GM19023 (cell line): ENCODE measurements at regions not wholly inside any gene's neighbourhood (a gene's known extent, or its start where the extent isn't known, plus 50 kb on each side); places are given as distances from the start of the nearest gene placed in this dataset.

ENCODE experiments used
- ATAC-seq: cut with Tn5 transposase; IDR thresholded peaks from one replicate; pipeline ENCODE4 v1.9.1; 2021; ENCODE audit warnings: mild to moderate bottlenecking, moderate library complexity; ENCODE audit not compliant: unreplicated experiment

GRCh38 chr13:76751278-76751677, 134.9 kb downstream of the KCTD12 start:
- no peak for ATAC-seq

GRCh38 chr13:76750126-76750525, 136.1 kb downstream of the KCTD12 start:
- no peak for ATAC-seq

GRCh38 chr13:76745261-76746200, 140.7 kb downstream of the KCTD12 start:
- ATAC-seq, result peak; percentile 84

GRCh38 chr13:76741624-76742023, 144.6 kb downstream of the KCTD12 start:
- ATAC-seq, result no peak

GRCh38 chr13:76741046-76741445, 145.2 kb downstream of the KCTD12 start:
- ATAC-seq, result no peak

- no peak for ATAC-seq
These were observed 147.6 kb downstream of the KCTD12 start for GRCh38 chr13:76738616-76739015.

GRCh38 chr13:76737526-76737925, 148.7 kb downstream of the KCTD12 start:
- no peak for ATAC-seq

- peak; percentile 69 for ATAC-seq
These were observed 150.6 kb downstream of the KCTD12 start for GRCh38 chr13:76735641-76736040.

GRCh38 chr13:76733671-76734070, 152.5 kb downstream of the KCTD12 start:
- no peak for ATAC-seq

- ATAC-seq, result no peak
These were observed 153.8 kb downstream of the KCTD12 start for GRCh38 chr13:76732367-76732766.

- no peak for ATAC-seq
These were observed 156.0 kb downstream of the KCTD12 start for GRCh38 chr13:76730220-76730619.

GRCh38 chr13:76729691-76730090, 156.5 kb downstream of the KCTD12 start:
- no peak for ATAC-seq

- ATAC-seq, result no peak
These were observed 160.3 kb downstream of the KCTD12 start for GRCh38 chr13:76725896-76726295.

GRCh38 chr13:76725211-76725610, 161.0 kb downstream of the KCTD12 start:
- ATAC-seq, result no peak

- no peak for ATAC-seq
These were observed 161.8 kb downstream of the KCTD12 start for GRCh38 chr13:76724421-76724820.

GRCh38 chr13:76723551-76724232, 162.5 kb downstream of the KCTD12 start:
- no peak for ATAC-seq

GRCh38 chr13:76722782-76723181, 163.4 kb downstream of the KCTD12 start:
- no peak for ATAC-seq

GRCh38 chr13:76720821-76721220, 165.4 kb downstream of the KCTD12 start:
- no peak for ATAC-seq

GRCh38 chr13:76720416-76720815, 165.8 kb downstream of the KCTD12 start:
- no peak for ATAC-seq

- no peak for ATAC-seq
These were observed 166.2 kb downstream of the KCTD12 start for GRCh38 chr13:76719955-76720354.

- ATAC-seq, result no peak
These were observed 169.1 kb downstream of the KCTD12 start for GRCh38 chr13:76717092-76717491.

GRCh38 chr13:76715621-76716020, 170.6 kb downstream of the KCTD12 start:
- no peak for ATAC-seq
